HG02642 (cell line): ENCODE measurements at regions not wholly inside any gene's neighbourhood (a gene's known extent, or its start where the extent isn't known, plus 50 kb on each side); places are given as distances from the start of the nearest gene placed in this dataset.

Experiments
- ATAC-seq: cut with Tn5 transposase; IDR thresholded peaks from one replicate; pipeline ENCODE4 v1.9.1; 2021; ENCODE audit warnings: mild to moderate bottlenecking; ENCODE audit not compliant: unreplicated experiment, poor library complexity

DNA sequence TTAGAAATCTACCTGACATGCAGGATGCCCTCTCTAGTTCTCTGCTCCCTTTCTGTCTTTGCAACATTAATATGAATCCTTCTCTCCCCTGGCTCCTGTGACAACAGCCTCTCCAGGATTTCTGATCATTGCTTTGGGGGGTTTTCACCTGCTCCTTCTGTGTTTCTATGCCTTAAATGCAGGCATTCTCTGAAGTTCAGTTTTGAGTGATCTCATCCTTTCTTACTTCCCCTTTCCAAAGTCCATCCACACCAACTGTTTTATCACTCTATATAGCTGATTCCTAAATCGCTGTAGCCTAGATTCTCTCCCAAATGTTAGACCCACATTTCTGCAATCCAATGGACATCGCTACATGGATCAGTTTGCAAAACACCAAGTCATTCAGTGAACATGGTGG is 330.7 kb upstream of the NCAM1 start:
- no peak for ATAC-seq

DNA sequence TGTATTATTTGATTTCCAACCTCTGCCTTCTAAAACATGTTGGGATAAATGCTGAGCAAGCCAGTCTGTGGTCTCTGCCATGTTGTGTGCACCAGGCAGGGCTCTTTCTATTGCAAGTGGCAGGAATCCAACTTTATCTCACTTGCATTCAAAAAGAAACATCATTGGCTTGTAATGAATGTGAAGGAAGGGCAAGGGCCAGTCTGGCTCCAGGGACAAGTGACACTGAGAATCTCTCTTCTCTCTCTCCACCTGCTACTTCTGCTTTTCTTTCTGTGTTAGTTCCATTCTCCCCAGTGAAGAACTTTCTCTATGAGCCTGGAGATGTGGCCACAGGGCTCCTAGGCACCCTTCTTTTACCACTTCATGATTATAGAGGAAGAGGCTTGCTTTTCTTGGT is 329.9 kb upstream of the NCAM1 start:
- ATAC-seq, result no peak

DNA sequence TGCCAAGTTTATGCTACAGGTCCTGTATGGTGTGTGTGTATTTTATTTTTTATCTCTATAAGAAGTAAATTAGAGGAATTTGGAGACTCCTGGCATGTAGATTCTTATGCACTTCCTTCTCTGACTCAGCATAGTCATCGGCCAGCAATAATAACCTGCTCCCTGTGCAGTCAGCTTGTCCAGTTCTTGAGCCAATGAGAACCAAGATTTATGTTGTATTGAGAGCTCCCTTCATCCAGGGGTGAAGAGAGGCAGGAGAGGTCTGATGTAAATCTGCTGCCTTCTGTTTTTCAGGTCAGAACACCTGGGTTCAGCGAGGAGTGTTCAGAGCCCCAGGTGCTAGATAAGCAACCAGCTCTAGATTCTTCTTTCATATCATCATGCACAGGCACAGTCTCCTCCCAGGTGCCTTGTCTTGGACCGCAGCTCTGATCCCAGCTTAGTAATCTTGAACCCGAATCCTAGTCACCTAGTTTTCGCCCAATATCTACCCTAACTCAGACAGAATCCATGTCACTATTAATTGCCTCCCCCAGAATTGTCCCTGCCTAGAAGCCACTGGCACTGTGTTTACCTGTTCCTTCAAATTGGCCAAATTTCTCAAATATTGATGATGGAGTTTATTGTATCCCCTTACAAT is 328.2 kb upstream of the NCAM1 start:
- no peak for ATAC-seq

DNA sequence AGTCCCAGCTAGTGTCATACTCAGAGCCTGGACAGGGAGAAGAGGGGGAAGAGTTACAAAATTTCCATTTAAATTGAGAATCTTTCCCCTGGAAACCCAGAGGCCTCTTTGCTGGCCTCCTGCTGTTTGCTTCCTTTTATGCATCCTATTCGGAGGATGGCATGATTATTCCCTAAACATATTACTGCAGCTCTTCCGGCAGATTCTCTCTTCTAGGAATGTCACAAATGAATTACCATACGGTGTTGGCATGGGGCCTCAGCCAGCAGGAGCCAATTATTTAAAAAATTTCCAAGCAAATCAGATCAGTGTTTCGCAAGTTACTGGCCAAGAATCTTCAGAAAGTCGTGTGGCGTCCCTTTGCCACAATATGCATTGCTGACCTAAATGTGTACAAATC is 326.7 kb upstream of the NCAM1 start:
- no peak for ATAC-seq

DNA sequence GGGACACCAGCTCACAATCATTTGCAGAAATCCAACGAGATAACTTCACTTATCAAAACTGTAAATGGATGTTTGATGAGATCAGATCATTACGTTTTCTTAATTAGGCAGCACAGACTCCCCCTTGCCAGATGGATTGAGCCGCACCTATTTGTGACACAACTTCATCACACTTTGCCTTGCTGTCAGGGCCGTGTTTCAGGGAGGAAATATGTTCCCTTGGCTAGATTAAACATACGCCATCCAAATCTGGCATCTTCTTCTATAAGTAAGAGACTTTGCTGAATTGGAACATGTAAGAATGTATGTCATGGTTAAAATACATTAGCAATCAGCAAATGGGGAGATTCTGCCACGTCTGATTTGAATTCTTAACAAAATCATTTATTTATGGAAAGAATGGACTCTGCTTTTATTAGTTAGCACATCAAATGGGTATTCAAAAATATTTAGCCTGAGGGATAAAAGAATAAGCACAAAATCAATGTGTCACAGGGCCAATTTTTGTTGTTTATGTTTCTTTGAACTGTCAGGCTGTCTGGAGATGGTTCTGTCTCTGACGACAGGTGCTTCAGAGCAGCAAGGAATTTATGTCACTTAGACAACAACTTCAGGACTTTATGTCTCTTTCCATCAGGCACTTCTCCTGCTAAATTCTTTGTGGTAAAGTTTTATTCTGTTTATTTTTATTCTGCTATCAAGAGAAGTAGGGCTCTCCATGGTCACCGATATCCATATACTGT is 326.1 kb upstream of the NCAM1 start:
- no peak for ATAC-seq

DNA sequence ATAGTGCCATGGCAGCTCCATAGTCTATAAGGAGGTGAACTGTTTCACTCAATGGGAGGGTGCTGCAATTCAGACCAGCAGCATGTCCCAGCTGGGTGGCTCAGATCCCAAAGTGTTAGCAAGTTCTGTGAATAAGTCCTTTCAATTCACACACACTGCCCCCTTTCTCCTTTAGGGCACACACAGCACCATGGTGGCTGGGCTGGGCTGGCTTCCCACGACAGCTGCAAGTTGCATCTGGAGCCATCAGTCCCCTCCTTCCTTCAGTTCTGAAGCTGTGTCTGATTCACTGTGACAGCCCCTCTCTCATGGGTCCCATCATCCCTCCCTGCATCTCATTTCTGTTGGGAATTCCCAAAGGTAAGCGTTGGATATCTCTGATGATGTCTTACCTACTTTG is 324.1 kb upstream of the NCAM1 start:
- ATAC-seq, result no peak

DNA sequence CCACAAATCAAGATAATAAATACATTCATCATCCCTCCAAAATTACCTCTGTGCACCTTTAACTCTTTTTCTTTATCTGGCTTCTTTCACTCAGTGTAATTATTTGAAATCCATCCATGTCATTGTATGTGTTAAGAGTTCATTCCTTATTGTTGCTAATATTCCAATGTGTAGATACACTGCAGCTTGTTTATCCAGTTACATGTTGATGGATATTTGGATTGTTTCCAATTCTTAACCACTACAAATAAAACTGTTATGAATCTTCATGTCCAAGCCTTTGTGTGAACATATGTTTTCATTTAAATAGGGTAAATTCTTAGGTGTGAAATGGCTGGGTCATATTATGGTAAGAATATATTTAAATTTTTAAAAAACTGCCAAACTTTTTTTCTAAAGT is 323.3 kb upstream of the NCAM1 start:
- ATAC-seq, result no peak

DNA sequence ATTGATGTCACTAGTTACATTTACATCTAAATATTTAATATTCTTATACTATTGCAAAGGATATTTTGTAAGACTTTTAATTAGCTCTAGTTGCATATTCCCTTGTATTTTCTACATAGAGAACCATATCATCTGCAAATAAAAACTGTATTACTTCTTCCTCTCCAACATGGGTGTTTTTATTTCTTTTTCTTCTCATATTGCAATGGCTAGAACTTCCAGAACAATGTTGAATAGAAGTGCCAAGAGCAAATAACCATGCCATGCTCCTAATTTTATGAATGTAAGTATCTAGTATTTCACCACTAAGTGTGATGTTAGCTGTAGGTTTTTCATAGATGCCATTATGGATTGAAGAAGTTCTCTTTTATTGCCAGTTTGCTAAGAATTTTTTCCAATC is 321.8 kb upstream of the NCAM1 start:
- ATAC-seq, result no peak

DNA sequence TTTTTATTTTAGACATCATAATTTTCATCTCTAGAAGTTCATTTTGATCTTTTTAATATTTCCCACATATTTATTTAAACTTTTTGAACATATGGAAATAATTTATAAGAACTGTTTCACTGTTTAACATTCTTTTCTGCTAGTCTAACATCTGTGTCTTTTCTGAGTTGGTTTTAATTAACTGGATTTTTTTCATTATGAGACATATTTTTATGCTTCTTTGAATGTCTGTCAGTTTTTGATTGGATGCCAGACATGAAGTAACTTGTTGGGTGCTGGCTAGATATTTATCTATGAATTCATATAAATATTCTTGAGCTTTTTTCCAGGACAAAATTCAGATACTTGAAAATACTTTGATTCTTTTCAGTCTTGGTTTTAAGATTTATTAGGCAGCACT is 317.8 kb upstream of the NCAM1 start:
- ATAC-seq, result no peak

DNA sequence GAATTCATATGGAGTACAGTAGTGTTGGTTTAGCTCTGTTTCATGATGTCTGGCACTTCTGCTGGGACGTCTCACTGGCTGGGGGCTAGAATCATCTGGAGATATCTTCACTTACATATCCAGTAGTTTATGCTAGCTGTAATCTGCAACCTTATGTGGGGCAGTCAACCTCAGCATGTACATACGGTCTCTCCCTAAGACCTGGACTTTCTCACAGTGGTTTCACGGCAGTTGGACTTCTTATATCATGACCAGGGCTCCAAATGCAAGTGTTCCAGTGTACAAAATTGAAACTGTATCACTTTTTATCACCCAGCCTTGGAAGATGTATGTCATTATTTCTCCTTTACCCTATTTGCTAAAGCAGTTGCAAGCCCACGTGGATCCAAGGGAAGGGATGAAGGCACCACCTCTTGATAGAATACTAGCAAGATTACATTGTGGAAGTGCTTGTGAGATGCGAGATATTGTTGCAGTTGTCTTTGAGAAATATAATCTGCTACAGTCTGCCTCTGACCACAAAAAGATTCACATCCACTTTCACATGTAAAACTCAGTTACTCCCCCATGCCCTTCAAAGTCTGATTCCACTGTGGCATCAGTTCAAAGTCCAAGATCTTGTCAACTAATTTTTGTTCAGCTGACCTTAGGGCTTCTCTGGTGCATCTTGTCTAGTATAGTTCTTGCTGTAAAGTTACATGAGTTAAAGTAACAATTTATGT is 316.6 kb upstream of the NCAM1 start:
- ATAC-seq, result no peak

DNA sequence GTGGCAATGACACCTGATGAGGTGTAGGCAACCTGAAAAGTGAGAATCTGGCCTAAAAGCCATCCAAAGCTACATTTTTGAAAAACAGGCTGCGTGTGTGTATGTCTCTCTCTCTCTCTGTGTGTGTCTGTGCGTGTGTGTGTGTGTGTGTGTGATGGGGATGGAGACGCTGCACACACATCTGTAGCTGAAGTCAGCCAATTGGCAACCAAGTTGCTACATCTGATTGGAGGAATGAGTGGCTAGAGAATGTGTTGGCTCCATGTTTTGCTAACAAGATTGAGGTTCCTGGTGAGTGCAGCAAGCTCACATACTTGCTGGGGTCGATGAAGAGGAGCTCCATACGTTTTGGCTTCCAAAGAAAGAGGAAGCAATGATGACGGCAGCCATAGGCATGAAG is 311.4 kb upstream of the NCAM1 start:
- ATAC-seq, result no peak

DNA sequence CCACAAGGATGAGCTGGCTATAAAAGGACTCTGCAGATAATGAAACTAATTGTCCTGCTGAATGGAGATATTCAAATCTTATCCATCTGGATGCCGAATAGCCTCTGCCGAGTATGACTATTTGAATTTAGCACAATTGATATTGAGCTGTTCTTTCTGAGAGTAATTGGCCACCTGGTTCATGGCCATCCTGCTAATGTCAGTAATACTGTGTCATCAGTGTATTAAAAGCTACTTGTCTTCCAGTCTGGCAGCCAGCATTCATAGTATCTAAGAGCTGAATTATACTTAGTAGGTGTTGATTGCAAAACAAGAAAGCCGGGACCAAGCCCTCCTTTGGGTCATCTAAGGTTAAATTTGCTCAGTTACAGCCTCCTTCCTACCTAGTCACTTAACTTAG is 310.7 kb upstream of the NCAM1 start:
- no peak for ATAC-seq

DNA sequence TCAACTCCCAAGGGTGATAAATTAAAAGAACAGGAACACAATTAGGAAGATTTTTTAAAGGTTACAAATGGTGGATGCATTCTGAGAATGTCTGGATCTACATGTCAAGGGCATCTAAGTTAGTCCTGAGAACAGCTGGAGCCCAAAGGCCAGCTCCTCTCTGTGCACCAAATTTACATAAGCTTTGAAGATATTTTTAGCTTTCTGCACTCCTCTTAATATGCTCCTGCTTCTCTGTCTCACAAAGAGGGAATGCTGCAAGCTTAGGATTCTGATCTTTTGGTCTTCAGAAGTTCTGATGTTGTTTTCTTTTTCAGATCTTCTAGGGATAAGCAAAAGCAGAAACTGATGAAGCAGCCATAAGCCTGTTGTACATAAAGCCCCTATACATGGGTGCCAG is 309.8 kb upstream of the NCAM1 start:
- no peak for ATAC-seq

DNA sequence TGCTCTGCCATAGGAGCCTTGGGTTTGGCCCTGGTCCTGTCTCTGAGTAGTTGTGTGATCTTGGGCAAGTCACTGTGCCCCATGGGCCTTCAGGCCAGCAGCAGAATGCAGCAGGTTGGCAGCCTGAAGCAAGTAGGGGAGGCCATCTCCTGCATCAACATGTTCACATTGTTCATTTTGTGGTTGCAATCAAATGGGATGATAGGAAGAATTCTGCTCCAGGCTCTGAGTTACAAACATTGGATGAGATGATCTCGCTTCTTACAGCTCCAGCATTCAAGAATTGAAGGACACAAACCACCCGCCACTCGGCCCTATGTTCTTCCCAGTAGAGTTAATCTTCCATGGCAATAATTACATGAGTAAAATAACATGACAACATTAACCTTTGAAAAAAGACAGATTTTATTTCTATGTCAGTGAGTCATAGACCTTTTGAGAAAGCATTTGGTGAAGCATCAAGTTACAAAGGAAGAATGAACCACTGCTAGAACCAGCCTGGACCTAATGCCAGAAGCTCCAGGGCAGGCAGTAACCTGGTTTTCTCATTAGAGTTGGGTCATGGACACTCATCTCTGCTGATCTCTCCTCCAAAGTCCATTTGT is 308.3 kb upstream of the NCAM1 start:
- ATAC-seq, result no peak

DNA sequence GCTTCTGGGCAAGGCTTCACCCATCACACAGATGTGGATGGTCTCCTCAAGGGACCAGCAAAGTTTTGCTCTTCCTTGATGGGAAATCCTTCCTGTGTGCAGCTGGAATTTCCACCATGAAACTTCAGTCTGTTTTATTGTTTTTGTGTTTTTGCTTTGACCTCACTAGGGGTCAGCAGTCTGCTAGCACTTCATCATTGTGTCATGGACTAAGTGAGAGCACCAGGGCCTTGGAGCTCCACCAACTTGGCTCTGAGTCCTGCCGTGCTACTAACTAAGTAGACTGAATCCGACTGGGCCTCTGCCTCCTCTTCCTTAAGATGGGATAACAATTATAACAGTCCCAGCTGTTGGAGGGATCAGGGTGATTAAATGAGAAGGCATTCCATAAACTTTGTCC is 305.8 kb upstream of the NCAM1 start:
- ATAC-seq, result no peak

DNA sequence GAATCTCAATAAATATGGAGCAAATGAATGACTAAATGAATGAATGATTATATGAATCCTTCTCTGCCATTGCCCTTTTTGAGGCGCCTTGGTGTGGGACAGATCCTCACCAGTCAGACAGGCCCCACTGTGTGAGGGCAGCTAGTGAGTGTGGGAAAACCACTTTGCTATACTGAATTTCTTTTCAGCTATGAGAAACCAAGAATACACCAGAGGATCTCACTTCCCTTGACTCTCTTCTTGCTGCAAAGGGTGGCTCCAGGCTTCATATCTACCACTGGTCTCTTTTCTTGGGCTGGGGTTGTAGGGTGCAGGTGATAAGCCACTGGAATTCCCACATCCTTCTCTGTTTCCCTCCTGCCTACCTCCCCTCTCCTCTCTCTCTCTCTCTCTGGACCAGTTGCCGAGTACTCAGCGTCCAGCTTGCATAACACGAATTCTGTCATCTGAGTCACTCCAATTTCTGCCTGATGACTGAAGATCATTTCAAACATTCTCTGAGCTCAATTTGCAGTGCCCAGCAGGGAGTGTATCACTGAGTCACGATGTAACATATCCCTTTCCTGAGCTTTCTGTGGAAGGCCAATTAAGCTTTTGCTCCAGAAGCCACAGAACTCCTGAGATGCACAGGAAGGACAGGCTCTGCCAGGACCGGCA is 304.3 kb upstream of the NCAM1 start:
- ATAC-seq, result no peak

DNA sequence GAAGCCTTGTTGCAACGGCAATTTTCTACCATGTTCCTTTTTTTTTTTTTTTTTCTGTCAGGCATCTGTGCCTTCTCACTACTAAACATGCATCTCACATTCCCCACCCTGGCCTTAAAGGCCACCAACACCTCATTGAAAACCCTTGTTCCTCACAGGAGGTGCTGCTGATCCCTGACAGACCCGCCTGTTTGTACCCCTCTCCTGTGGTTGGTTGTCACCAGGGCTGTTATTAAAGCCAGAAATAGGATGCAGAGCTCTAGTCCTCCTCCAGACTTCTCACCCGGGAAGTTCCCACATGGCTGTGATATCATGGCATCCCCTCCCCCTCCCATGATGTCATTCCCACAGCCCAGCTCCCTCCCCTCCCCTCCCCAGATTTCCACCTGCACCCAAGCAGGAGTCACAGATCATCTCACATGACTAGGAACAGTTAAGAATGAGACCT is 302.8 kb upstream of the NCAM1 start:
- ATAC-seq, result no peak

DNA sequence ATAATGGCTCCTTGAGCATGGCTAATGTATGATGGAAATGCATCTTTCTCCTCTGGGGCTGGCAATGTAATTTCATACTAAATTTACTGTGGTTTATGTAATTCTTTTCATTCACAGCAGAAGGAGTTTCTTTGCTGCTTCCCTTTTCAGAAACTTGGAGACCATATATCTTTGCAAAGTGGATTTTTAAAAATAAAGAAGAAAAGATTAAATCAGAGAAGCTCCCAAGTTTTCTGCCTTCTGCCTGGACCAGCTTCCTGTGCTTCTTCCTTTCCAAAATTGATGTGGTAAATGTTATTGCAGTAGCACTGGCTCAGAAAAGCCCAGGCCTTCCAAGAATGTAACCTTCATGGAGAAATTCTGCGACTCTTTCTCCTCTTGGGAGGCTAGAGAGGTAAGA is 300.1 kb upstream of the NCAM1 start:
- ATAC-seq, result no peak

DNA sequence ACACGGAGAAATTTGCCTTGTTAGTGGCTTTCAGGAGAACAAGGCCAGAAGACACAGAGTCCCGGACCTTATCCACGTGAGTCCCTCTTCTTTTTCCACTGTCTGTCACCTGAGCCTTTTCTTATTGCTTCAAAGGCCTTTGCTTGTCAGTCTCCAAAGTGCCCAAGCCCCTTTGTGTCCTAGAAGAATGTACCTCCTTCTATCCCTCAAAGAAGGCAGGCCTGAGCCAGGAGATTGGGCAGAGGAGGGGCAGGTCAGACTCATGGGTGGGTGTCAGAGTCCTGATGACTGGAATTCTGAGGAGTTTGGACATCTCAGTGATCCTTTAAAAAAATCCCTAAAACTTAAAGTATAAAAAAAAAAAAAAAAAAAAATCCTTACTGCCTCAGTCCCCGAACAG is 299.6 kb upstream of the NCAM1 start:
- ATAC-seq, result no peak

DNA sequence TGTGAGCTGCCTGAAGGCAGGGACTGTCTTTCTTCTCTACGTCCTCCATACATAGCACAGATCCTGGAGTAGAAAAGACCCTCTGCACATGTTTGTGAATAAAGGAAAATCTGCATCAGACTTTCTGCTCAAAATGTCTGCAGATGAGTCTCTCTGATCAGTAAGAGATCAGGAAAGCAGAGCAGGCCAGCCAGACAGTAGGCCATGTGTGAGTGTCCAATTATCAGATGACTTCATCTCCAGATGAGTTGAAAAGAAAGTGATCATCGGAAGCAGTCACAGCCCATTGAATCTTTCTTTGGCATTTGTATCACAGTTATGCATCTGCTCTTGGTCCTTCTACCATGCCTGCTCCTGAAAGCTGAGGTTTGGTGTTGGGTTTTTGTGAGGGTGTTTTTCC is 298.7 kb upstream of the NCAM1 start:
- no peak for ATAC-seq
